Choroid plexus epithelial cell (primary cell): ENCODE measurements at regions not wholly inside any gene's neighbourhood (a gene's known extent, or its start where the extent isn't known, plus 50 kb on each side); places are given as distances from the start of the nearest gene placed in this dataset.

Source experiments
- DNase-seq: peaks from one replicate; pipeline ENCODE4 v3.0.0-alpha.2; 2010; ENCODE audit warnings: low read depth
- H3K4me3 ChIP-seq: 2 replicates; pipeline ENCODE4 v1.5.1; 2011; ENCODE audit warnings: low read depth, mild to moderate bottlenecking, control low read depth, low read length, moderate library complexity
- CTCF ChIP-seq: conservative IDR thresholded peaks from 2 replicates; pipeline ENCODE4 v1.5.1; 2011; ENCODE audit warnings: low read depth, mild to moderate bottlenecking, control low read depth, inconsistent platforms, low read length, moderate library complexity

- H3K4me3 ChIP-seq: no peak overlapping the region
Measured at GRCh38 chr13:88651531-88651930, 980.4 kb downstream of the SLITRK5 start.

GRCh38 chr13:88656751-88657150 lies 985.6 kb downstream of the SLITRK5 start:
- no peak overlapping the region for H3K4me3 ChIP-seq
- TF ChIP-seq CTCF: no peak
- DNase-seq: no peak

More at GRCh38 chr13:88651531-88651930, 980.4 kb downstream of the SLITRK5 start:
- no peak for DNase-seq
- no peak for TF ChIP-seq CTCF

- H3K4me3 ChIP-seq: no peak overlapping the region
- no peak for DNase-seq
- no peak for TF ChIP-seq CTCF
Measured at GRCh38 chr13:88670509-88670908, 999.3 kb downstream of the SLITRK5 start.

- no peak overlapping the region for H3K4me3 ChIP-seq
- no peak for TF ChIP-seq CTCF
- no peak for DNase-seq
Measured at GRCh38 chr13:88674841-88675240, 1003.7 kb downstream of the SLITRK5 start.

- no peak for DNase-seq
- TF ChIP-seq CTCF: no peak
- no peak overlapping the region for H3K4me3 ChIP-seq
Measured at GRCh38 chr13:88675347-88675996, 1004.3 kb downstream of the SLITRK5 start.

GRCh38 chr13:88676016-88676415 lies 1004.8 kb downstream of the SLITRK5 start:
- H3K4me3 ChIP-seq: no peak overlapping the region
- no peak for DNase-seq
- no peak for TF ChIP-seq CTCF

- no peak overlapping the region for H3K4me3 ChIP-seq
- DNase-seq: no peak
- no peak for TF ChIP-seq CTCF
Measured at GRCh38 chr13:88685459-88685858, 1014.3 kb downstream of the SLITRK5 start.
